H1 (cell line): ENCODE measurements at regions not wholly inside any gene's neighbourhood (a gene's known extent, or its start where the extent isn't known, plus 50 kb on each side); places are given as distances from the start of the nearest gene placed in this dataset.

Experiments used
- CBX8 ChIP-seq: fragments of 300-800, 300-1000 bp; sonication (generic); IDR thresholded peaks from 2 replicates; pipeline ENCODE4 v1.7.1; 2016; ENCODE audit warnings: low read depth, low read length, borderline replicate concordance
- EP300 ChIP-seq, 2 experiments: IDR thresholded peaks; 1 replicate in 1 of 2; 2 replicates in 1 of 2; pipeline ENCODE4 v1.6.1; 2011 to 2012; ENCODE audit warnings: low read depth in 2 of 2, low read length in 2 of 2, mild to moderate bottlenecking in 2 of 2, borderline replicate concordance in 1 of 2, inconsistent platforms in 1 of 2, moderate library complexity in 1 of 2
- EZH2 ChIP-seq: fragments of 200-600 bp; sonication (generic); IDR thresholded peaks from 2 replicates; pipeline ENCODE4 v1.7.1; 2012; ENCODE audit warnings: low read depth, mild to moderate bottlenecking, moderate library complexity, low read length, inconsistent platforms; ENCODE audit not compliant: severe bottlenecking
- GABPA ChIP-seq: IDR thresholded peaks from 2 replicates; pipeline ENCODE4 v1.6.1; 2011; ENCODE audit warnings: mild to moderate bottlenecking, low read length, moderate library complexity, borderline replicate concordance; ENCODE audit not compliant: insufficient read depth
- NRF1 ChIP-seq: IDR thresholded peaks from 2 replicates; pipeline ENCODE4 v1.6.1; 2011; ENCODE audit warnings: mild to moderate bottlenecking, low read depth, low read length, improper control_type of control experiment
- POLR2A ChIP-seq, 2 experiments: IDR thresholded peaks; 1 replicate in 1 of 2; 2 replicates in 1 of 2; pipeline ENCODE4 v1.6.1; 2011; ENCODE audit warnings: low read depth in 2 of 2, low read length in 2 of 2, mild to moderate bottlenecking in 2 of 2; ENCODE audit errors: control extremely low read depth in 1 of 2
- RFX5 ChIP-seq: IDR thresholded peaks from 2 replicates; pipeline ENCODE4 v1.6.1; 2011; ENCODE audit warnings: low read depth, low read length, improper control_type of control experiment, borderline replicate concordance
- SAP30 ChIP-seq: fragments of 300-600 bp; sonication (generic); IDR thresholded peaks from 2 replicates; pipeline ENCODE4 v1.7.1; 2012; ENCODE audit warnings: low read length, moderate library complexity, mild to moderate bottlenecking, inconsistent platforms; ENCODE audit not compliant: insufficient read depth, insufficient replicate concordance
- YY1 ChIP-seq: IDR thresholded peaks from 2 replicates; pipeline ENCODE4 v1.6.1; 2011; ENCODE audit warnings: low read depth, mild to moderate bottlenecking, low read length
- TF ChIP-seq, protein P1 (sequence below): IDR thresholded peaks from 2 replicates; pipeline ENCODE4 v1.6.1; 2011; ENCODE audit warnings: low read length, improper control_type of control experiment
- TF ChIP-seq, protein P2 (sequence below), 3 experiments: IDR thresholded peaks; 1 replicate in 2 of 3; 2 replicates in 1 of 3; pipeline versions ENCODE4 v1.5.1 to v1.6.1; 2011; ENCODE audit warnings: low read length in 3 of 3, mild to moderate bottlenecking in 3 of 3, inconsistent platforms in 2 of 3, low read depth in 1 of 3, moderate library complexity in 1 of 3; ENCODE audit not compliant: insufficient read depth in 1 of 3; ENCODE audit errors: control extremely low read depth in 1 of 3

DNA sequence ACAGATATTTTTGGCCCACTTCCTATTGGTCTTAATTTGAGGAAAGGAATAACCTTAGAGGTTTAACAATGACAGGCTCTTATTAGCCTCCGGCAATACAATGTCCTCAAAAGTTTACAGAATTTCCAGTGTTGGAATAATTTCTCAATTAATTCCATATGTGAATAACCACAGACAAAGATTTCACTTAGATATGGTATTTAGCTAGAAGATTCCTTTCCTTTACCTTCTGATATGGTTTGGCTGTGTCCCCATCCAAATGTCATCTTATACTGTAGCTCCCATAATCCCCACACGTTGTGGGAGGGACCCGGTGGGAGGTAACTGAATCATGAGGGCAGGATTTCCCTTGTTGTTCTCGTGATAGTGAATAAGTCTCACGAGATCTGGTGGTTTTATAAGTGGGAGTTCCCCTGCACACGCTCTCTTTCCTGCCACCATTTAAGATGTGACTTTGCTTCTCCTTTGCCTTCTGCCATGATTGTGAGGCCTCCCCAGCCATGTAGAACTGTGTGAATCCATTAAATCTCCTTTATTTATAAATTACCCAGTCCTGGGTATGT, 54.9 kb upstream of the RGS7 start:
- TF ChIP-seq, protein P1, sequence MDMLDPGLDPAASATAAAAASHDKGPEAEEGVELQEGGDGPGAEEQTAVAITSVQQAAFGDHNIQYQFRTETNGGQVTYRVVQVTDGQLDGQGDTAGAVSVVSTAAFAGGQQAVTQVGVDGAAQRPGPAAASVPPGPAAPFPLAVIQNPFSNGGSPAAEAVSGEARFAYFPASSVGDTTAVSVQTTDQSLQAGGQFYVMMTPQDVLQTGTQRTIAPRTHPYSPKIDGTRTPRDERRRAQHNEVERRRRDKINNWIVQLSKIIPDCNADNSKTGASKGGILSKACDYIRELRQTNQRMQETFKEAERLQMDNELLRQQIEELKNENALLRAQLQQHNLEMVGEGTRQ, result no peak
- TF ChIP-seq YY1, result no peak
- no peak for TF ChIP-seq CBX8
- TF ChIP-seq, protein P2, sequence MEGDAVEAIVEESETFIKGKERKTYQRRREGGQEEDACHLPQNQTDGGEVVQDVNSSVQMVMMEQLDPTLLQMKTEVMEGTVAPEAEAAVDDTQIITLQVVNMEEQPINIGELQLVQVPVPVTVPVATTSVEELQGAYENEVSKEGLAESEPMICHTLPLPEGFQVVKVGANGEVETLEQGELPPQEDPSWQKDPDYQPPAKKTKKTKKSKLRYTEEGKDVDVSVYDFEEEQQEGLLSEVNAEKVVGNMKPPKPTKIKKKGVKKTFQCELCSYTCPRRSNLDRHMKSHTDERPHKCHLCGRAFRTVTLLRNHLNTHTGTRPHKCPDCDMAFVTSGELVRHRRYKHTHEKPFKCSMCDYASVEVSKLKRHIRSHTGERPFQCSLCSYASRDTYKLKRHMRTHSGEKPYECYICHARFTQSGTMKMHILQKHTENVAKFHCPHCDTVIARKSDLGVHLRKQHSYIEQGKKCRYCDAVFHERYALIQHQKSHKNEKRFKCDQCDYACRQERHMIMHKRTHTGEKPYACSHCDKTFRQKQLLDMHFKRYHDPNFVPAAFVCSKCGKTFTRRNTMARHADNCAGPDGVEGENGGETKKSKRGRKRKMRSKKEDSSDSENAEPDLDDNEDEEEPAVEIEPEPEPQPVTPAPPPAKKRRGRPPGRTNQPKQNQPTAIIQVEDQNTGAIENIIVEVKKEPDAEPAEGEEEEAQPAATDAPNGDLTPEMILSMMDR (IDR thresholded peaks at IDR 0.05; ENCODE audit: control extremely low read depth in 1 of 3, insufficient read depth in 1 of 3, low read depth in 1 of 3, low read length in 3 of 3), result no peak
- TF ChIP-seq POLR2A (IDR thresholded peaks at IDR 0.05; ENCODE audit: control extremely low read depth in 1 of 2, low read depth in 2 of 2, low read length in 2 of 2), result no peak
- TF ChIP-seq GABPA, result no peak
- TF ChIP-seq EZH2, result no peak
- TF ChIP-seq RFX5, result no peak
- no peak for TF ChIP-seq NRF1
- no peak for TF ChIP-seq EP300 (IDR thresholded peaks at IDR 0.05; ENCODE audit: borderline replicate concordance in 1 of 2, low read depth in 2 of 2, low read length in 2 of 2)
- no peak for TF ChIP-seq SAP30
